DND-41 (cell line): ENCODE measurements at regions not wholly inside any gene's neighbourhood (a gene's known extent, or its start where the extent isn't known, plus 50 kb on each side); places are given as distances from the start of the nearest gene placed in this dataset.

Source experiments
- CTCF ChIP-seq: IDR thresholded peaks from 2 replicates; pipeline ENCODE4 v1.5.1; 2012; ENCODE audit warnings: borderline replicate concordance, low read length, moderate library complexity, mild to moderate bottlenecking; ENCODE audit not compliant: poor library complexity, severe bottlenecking; ENCODE audit errors: extremely low read depth
- EZH2 ChIP-seq: IDR thresholded peaks from 3 replicates; pipeline ENCODE4 v1.6.1; 2012; ENCODE audit warnings: borderline replicate concordance, low read depth, mild to moderate bottlenecking, moderate library complexity, low read length, inconsistent platforms; ENCODE audit not compliant: severe bottlenecking

- TF ChIP-seq CTCF: peak; percentile 40
- TF ChIP-seq EZH2: no peak
Measured at GRCh38 chr2:242020196-242021004, 150.9 kb downstream of the RTP5 start.
